ENCODE measurements at regions not wholly inside any gene's neighbourhood (a gene's known extent, or its start where the extent isn't known, plus 50 kb on each side); places are given as distances from the start of the nearest gene placed in this dataset.

DNA sequence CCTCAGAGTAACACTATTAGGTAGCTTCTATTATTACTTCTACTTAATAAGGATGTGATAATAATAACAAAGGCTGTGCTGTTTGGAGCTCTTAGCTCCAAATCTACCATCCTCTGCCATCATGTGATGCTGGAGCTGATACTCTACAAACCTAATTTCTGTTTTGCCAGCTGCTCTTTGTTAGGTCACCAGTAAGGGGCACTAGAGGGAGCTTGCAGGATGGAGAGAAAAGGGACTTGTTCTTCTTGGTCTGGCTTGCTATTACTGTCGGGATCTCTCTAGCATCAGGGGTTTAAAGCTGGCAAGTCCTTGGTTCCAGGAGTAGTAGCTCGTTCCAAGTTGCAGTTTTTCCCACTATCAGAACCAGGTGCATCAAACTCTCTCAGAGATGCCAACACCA lies 194.9 kb upstream of the KBTBD8 start:
- TF ChIP-seq RFX5 (IDR thresholded peaks at IDR 0.05; ENCODE audit: low read depth, low read length): no peak
- TF ChIP-seq EGR1 (IDR thresholded peaks at IDR 0.05; ENCODE audit: borderline replicate concordance in 1 of 2, low read depth in 2 of 2, low read length in 2 of 2): no peak
- no peak for TF ChIP-seq ATF3 (IDR thresholded peaks at IDR 0.05; ENCODE audit: borderline replicate concordance, extremely low read depth, low read depth, low read length)
- TF ChIP-seq POLR2AphosphoS5 (IDR thresholded peaks at IDR 0.05; ENCODE audit: low read length): no peak
- no peak for TF ChIP-seq RAD21 (IDR thresholded peaks at IDR 0.05; ENCODE audit: insufficient read depth, low read depth, low read length)
- no peak for TF ChIP-seq TAF1 (IDR thresholded peaks at IDR 0.05; ENCODE audit: borderline replicate concordance, low read depth, low read length)
- no peak for TF ChIP-seq EP300 (IDR thresholded peaks at IDR 0.05; ENCODE audit: borderline replicate concordance in 1 of 2, control insufficient read depth in 1 of 2, low read depth in 2 of 2, low read length in 2 of 2)
- no peak for TF ChIP-seq CTCF (IDR thresholded peaks at IDR 0.05 in 2 of 3, conservative IDR thresholded peaks at IDR 0.05 in 1 of 3; ENCODE audit: control insufficient read depth in 2 of 3, extremely low read depth in 1 of 3, insufficient read depth in 1 of 3, low read depth in 3 of 3, low read length in 3 of 3)

All from GM12878 (cell line).